ENCODE measurements at regions not wholly inside any gene's neighbourhood (a gene's known extent, or its start where the extent isn't known, plus 50 kb on each side); places are given as distances from the start of the nearest gene placed in this dataset.

GRCh38 chr3:89966877-89967665 lies 859.6 kb downstream of the EPHA3 start:
- no peak for TF ChIP-seq SP1 (IDR thresholded peaks at IDR 0.05; ENCODE audit: low read depth, low read length)
- TF ChIP-seq HDAC2 (IDR thresholded peaks at IDR 0.05; ENCODE audit: borderline replicate concordance in 1 of 2, low read depth in 2 of 2, low read length in 2 of 2), result no peak
- TF ChIP-seq GABPA (IDR thresholded peaks at IDR 0.05; ENCODE audit: borderline replicate concordance, insufficient read depth, low read length), result no peak
- TF ChIP-seq CTCF (IDR thresholded peaks at IDR 0.05; ENCODE audit: control extremely low read depth in 1 of 3, insufficient read depth in 1 of 3, low read depth in 1 of 3, low read length in 3 of 3), result no peak
- TF ChIP-seq CBX8 (IDR thresholded peaks at IDR 0.05; ENCODE audit: borderline replicate concordance, low read depth, low read length), result no peak
- no peak for TF ChIP-seq POU5F1 (IDR thresholded peaks at IDR 0.05; ENCODE audit: low read depth, low read length)

Measured in H1 (cell line).